ENCODE measurements at regions not wholly inside any gene's neighbourhood (a gene's known extent, or its start where the extent isn't known, plus 50 kb on each side); places are given as distances from the start of the nearest gene placed in this dataset.
"Not testable (repeated sequence)": the region's sequence is repeated elsewhere in the genome, so short reads cannot be mapped to it uniquely, and the experiment has no call there.

GRCh38 chr19:28578786-28579505 lies 634.0 kb downstream of the UQCRFS1 start:
- DNase-seq: no peak

GRCh38 chr19:28578208-28578607 lies 634.7 kb downstream of the UQCRFS1 start:
- DNase-seq: no peak

GRCh38 chr19:28577666-28578065 lies 635.3 kb downstream of the UQCRFS1 start:
- DNase-seq: no peak

GRCh38 chr19:28577233-28577632 lies 635.7 kb downstream of the UQCRFS1 start:
- DNase-seq: no peak

GRCh38 chr19:28575816-28576215 lies 637.1 kb downstream of the UQCRFS1 start:
- DNase-seq: no peak

GRCh38 chr19:28575312-28575711 lies 637.6 kb downstream of the UQCRFS1 start:
- not testable (repeated sequence) for DNase-seq

- no peak for DNase-seq
These were observed 638.7 kb downstream of the UQCRFS1 start for GRCh38 chr19:28574212-28574611.

- DNase-seq: no peak
These were observed 643.5 kb downstream of the UQCRFS1 start for GRCh38 chr19:28569132-28570131.

GRCh38 chr19:28567834-28568233 lies 645.1 kb downstream of the UQCRFS1 start:
- no peak for DNase-seq

- DNase-seq: no peak
These were observed 648.7 kb downstream of the UQCRFS1 start for GRCh38 chr19:28563964-28564921.

- DNase-seq: no peak
These were observed 652.2 kb downstream of the UQCRFS1 start for GRCh38 chr19:28560786-28561185.

GRCh38 chr19:28558783-28559182 lies 654.2 kb downstream of the UQCRFS1 start:
- no peak for DNase-seq

GRCh38 chr19:28556371-28556770 lies 656.6 kb downstream of the UQCRFS1 start:
- DNase-seq: no peak

GRCh38 chr19:28555317-28555716 lies 657.6 kb downstream of the UQCRFS1 start:
- DNase-seq: no peak

- DNase-seq: no peak
These were observed 658.4 kb downstream of the UQCRFS1 start for GRCh38 chr19:28554321-28555091.

GRCh38 chr19:28553764-28554163 lies 659.2 kb downstream of the UQCRFS1 start:
- no peak for DNase-seq

GRCh38 chr19:28553005-28553404 lies 659.9 kb downstream of the UQCRFS1 start:
- no peak for DNase-seq

GRCh38 chr19:28549680-28550277 lies 663.2 kb downstream of the UQCRFS1 start:
- no peak for DNase-seq

GRCh38 chr19:28546148-28546685 lies 666.7 kb downstream of the UQCRFS1 start:
- DNase-seq: no peak

GRCh38 chr19:28545397-28545796 lies 667.6 kb downstream of the UQCRFS1 start:
- DNase-seq: not testable (repeated sequence)

Measured in AML-193 (cell line).